ENCODE measurements at regions not wholly inside any gene's neighbourhood (a gene's known extent, or its start where the extent isn't known, plus 50 kb on each side); places are given as distances from the start of the nearest gene placed in this dataset.

- Histone ChIP-seq H3K23ac (ENCODE audit: insufficient read length) (no peak overlapping the region), H3K4me2 (ENCODE audit: insufficient read depth in 1 of 2, low read depth in 2 of 2, low read length in 2 of 2) (peak overlapping the region; percentile 60 to 85), H3K4ac (replicated peaks; ENCODE audit: insufficient read length, low read depth, low read length) (no peak overlapping the region), H3K9me3 (ENCODE audit: insufficient read depth in 2 of 2, low read depth in 1 of 2, low read length in 1 of 2) (no peaks in the 10 kb centered on the region), H3K4me3 (ENCODE audit: extremely low read depth in 1 of 4, insufficient read depth in 2 of 4, low read depth in 3 of 4, low read length in 4 of 4) (peak overlapping the region in 1 of 4 experiments; percentile 25; a peak in 1 of 8 replicates), H3K9ac (replicated peaks in 1 of 4; ENCODE audit: extremely low read depth in 1 of 4, low read depth in 3 of 4, low read length in 3 of 4) (no peak overlapping the region), H2AFZ (ENCODE audit: low read length) (no peak overlapping the region), H3K18ac (ENCODE audit: extremely low read depth, low read length) (peak overlapping the region; percentile 15; the same call in 1 of the 2 replicates), H2BK12ac (ENCODE audit: low read depth, low read length) (no peak overlapping the region), H3K79me1 (ENCODE audit: low read depth, low read length) (no peaks in the 10 kb centered on the region), H2BK20ac (ENCODE audit: low read length) (0 out of 2 replicates have a peak overlapping the region, but pooled peaks have one; percentile 28), H3K79me2 (ENCODE audit: control insufficient read depth in 1 of 2, insufficient read depth in 2 of 2, low read length in 2 of 2) (no peaks in the 10 kb centered on the region), H4K8ac (ENCODE audit: extremely low read depth, insufficient read depth, low read length) (no peak overlapping the region), H2BK120ac (replicated peaks; ENCODE audit: low read depth, low read length) (no peak overlapping the region), H4K5ac (ENCODE audit: insufficient read length, low read depth, low read length) (no peak overlapping the region), H3K14ac (ENCODE audit: insufficient read length) (no peak overlapping the region), H2BK5ac (ENCODE audit: low read depth, low read length) (no peak overlapping the region), H3K27ac (ENCODE audit: low read depth, low read length) (no peak overlapping the region), H3K27me3 (replicated peaks in 1 of 4; ENCODE audit: control insufficient read depth in 3 of 4, extremely low read depth in 1 of 4, insufficient read depth in 3 of 4, low read length in 3 of 4) (peaks cover 10 to 48% (median 42%) of the 10 kb centered on the region in 4 experiments; a peak in 6 of 7 replicates), H3K56ac (replicated peaks; ENCODE audit: insufficient read length, low read depth, low read length) (no peak overlapping the region), H2BK15ac (ENCODE audit: low read length) (no peak overlapping the region), H3K23me2 (ENCODE audit: low read depth, low read length) (peaks cover 4% of the 10 kb centered on the region; the same call in 1 of the 2 replicates), H2AK5ac (ENCODE audit: low read depth, low read length) (peak overlapping the region; percentile 65; the same call in 1 of the 2 replicates), H3K36me3 (ENCODE audit: control insufficient read depth in 2 of 4, insufficient read depth in 4 of 4, low read length in 3 of 4) (no peaks in the 10 kb centered on the region), H3K4me1 (replicated peaks in 1 of 4; ENCODE audit: control insufficient read depth in 3 of 4, insufficient read depth in 4 of 4, low read length in 3 of 4) (peaks cover 4 to 24% (median 20%) of the 10 kb centered on the region in 4 experiments), H4K91ac (replicated peaks; ENCODE audit: insufficient read length, low read length) (no peak overlapping the region), H4K20me1 (replicated peaks in 1 of 2; ENCODE audit: control insufficient read depth in 1 of 2, insufficient read depth in 2 of 2, low read length in 2 of 2) (no peaks in the 10 kb centered on the region)
- FAIRE-seq (peak; percentile 62), DNase-seq (ENCODE audit: low read depth in 1 of 2, low spot score in 2 of 2) (peak in 1 of 2 experiments; percentile 69)
- ChIA-PET POLR2A (ENCODE audit: partially characterized antibody) (interaction anchor here (1.3 kb wide), 1 partner anchor 28 kb away, joined by 7 read pairs; no protein-coding TSS in a partner anchor), CTCF (ENCODE audit: partially characterized antibody) (interaction anchor here (0.7 to 2.0 kb wide), 10 partner anchors 10 to 758 kb away, joined by 3 to 8 read pairs (median 3); partner anchors contain the start of gene RGMA)
- 6% methylated on average over 3 of the region's 3 CpGs; no CpG with 5 or more reads in 1 of the 2 experiments for WGBS, 2 experiments (ENCODE audit: extremely low coverage in 1 of 2, insufficient coverage in 1 of 2, insufficient read length in 1 of 2, insufficient replicate concordance in 2 of 2, low coverage in 1 of 2, low lambda C conversion rate in 2 of 2, missing lambda C conversion rate in 1 of 2)
- TF ChIP-seq POU5F1 (IDR thresholded peaks at IDR 0.05; ENCODE audit: low read depth, low read length) (0 out of 2 replicates have a peak, but pooled peaks have one; percentile 55), RAD21 (IDR thresholded peaks at IDR 0.05 in 1 of 2, conservative IDR thresholded peaks at IDR 0.05 in 1 of 2; ENCODE audit: low read depth in 2 of 2, low read length in 2 of 2) (peak in 1 of 2 experiments; percentile 12; a peak in 1 of 4 replicates), GABPA (IDR thresholded peaks at IDR 0.05; ENCODE audit: borderline replicate concordance, insufficient read depth, low read length) (no peak), RXRA (IDR thresholded peaks at IDR 0.05; ENCODE audit: insufficient read depth, low read depth, low read length) (peak; percentile 97), SIN3A (conservative IDR thresholded peaks at IDR 0.05 in 1 of 2, IDR thresholded peaks at IDR 0.05 in 1 of 2; ENCODE audit: low read depth in 1 of 2, low read length in 2 of 2) (peak in 1 of 2 experiments; percentile 84; a peak in 3 of 4 replicates), CBX5 (IDR thresholded peaks at IDR 0.05; ENCODE audit: low read depth, low read length) (no peak), SP2 (IDR thresholded peaks at IDR 0.05; ENCODE audit: low read length) (no peak), KDM5A (IDR thresholded peaks at IDR 0.05; ENCODE audit: low read length) (no peak), SAP30 (IDR thresholded peaks at IDR 0.05; ENCODE audit: insufficient read depth, insufficient replicate concordance, low read length) (no peak)
Measured at GRCh38 chr15:93362203-93362602, 273.2 kb upstream of the RGMA start.

All from H1 (cell line).